ENCODE measurements at regions not wholly inside any gene's neighbourhood (a gene's known extent, or its start where the extent isn't known, plus 50 kb on each side); places are given as distances from the start of the nearest gene placed in this dataset.
A peak's percentile ranks its signal among the peaks of the same experiment; 100 is the strongest.

- DNase-seq (ENCODE audit: low read depth, low spot score): no peak
Measured at GRCh38 chr5:96340357-96340756, 92.7 kb downstream of the PCSK1 start.

- DNase-seq (ENCODE audit: low read depth, low spot score): no peak
Measured at GRCh38 chr5:96339862-96340261, 93.2 kb downstream of the PCSK1 start.

DNA sequence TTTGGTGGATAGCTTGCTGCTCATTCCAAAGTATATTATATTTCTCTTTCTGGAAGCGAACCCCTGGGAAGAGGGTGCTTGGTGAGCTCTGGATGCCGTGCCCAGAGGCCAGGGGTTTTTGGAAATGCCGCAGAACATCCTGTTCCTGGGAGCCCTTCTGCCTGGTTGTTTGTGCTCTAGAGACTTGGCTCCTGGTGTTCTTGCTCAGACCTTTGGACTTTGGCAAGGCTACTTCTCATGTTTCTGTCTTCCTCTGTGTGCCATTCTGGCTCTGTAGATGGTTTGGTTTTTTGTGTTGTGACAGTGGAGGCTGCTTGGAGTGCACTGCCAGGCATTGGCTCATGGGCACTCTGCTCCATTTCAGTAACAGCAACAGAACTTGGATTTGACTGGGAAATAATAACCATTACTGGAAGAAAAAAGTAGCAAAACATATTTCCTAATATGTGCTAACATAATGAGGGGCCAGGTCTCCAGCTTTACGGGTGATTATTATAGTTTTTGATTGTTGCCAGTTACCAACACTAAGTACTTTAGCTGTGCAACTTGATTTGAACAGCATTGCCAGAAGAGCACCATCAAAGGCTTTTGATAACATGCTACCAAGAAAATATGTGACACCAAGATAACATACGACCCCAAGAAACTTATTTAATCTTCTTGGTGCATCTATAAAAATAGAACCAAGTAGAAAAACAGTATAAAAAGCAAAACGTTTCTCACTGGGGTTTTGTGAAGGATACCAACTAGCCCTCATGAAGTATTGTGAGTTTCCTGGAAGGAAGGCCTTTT is 94.2 kb downstream of the PCSK1 start:
- no peak for DNase-seq (ENCODE audit: low read depth, low spot score)

DNA sequence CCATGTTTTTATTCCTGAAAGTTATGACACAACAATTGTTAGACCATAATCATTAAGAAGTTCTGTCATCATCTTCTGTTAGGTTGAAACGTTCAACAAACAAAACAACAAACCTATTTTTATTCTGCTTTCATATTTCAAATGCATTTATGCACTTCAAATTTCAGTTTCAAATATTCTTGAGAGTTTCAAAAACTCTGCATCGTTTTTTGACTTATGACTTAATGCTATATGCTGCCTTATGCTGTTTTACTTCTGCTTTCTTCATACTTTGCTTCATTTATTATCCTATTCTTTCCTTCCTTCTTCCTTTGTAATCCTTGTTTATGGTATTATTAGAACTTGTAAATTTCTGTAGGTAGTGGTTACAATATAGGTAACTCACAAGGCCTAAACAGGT is 95.0 kb downstream of the PCSK1 start:
- DNase-seq (ENCODE audit: low read depth, low spot score): no peak

DNA sequence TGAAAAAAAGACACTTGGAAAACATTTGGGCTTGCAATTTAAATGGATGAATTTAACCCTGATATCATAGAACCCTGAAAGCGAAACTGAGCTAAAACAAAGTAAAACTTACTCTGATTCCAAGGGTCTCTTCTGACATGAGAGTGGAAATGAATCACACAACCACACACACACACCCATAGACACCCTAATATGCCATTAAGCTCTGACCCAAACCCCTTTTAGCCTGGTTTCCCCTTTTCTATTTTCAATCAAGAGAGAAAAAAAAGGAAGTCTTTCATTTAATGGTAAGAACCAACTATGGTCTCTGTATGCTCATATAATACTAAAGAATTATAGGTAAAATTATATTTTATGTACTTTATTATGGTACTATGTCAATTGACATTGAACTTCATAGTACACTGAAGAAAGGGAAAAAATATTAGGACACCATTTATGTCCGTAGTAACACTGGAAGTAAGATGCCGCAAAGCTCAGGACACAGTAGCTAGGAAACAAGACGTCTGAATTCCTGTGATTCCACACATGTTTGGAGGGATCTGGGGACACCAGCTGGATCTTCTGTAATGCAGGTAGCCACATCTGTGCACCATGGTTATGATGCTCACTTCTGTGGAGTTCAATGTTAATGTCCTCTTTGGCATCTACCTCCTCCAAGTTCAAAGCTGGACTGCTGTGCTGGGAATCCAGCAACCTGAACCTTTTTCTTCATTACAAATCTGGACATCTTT is 95.8 kb downstream of the PCSK1 start:
- DNase-seq (ENCODE audit: low read depth, low spot score): no peak

GRCh38 chr5:96336351-96336985 is 96.6 kb downstream of the PCSK1 start:
- no peak for DNase-seq (ENCODE audit: low read depth, low spot score)

GRCh38 chr5:96335873-96336272 is 97.2 kb downstream of the PCSK1 start:
- DNase-seq (ENCODE audit: low read depth, low spot score): no peak

- DNase-seq (ENCODE audit: low read depth, low spot score): no peak
Measured at GRCh38 chr5:96333391-96333790, 99.7 kb downstream of the PCSK1 start.

DNA sequence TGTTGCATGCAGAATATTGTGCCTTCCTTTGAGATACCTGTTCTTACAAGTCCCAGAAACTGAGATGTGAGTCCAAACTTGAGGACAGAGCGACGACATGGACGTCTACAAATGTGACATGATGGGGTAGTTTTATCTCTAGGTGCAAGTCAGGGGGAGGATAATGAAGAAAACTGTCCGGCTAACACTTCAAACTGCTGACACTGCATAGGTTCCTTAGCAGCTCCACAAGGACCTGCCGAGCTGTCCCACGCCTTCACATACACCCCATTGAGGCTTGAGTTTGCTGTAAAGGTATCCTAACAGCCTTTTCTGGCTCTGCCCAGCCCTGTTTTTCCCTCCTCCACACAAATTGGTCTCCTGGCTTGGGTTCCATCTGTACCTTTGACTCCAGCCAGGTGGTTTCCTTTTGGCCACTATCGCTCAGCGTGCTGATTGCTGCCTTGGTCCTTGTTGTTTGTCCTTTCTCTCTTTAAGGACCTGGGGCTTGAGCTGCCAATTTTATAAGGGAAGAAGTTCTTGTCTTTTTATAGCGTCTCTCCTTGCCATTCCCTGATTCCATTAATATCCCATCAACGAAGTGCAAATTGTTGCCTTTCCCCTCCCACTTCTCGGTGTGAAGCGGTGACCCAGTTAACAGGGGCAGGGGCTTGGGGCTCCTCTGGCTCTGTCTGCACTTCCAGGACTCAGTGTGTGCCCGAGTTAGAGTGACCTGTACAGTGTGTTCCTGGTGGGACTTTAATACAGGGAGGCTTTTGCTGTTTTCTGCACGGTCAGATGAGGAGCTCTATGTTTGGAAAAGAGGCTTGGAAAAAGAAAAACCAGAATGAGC is 100.3 kb downstream of the PCSK1 start:
- no peak for DNase-seq (ENCODE audit: low read depth, low spot score)

DNA sequence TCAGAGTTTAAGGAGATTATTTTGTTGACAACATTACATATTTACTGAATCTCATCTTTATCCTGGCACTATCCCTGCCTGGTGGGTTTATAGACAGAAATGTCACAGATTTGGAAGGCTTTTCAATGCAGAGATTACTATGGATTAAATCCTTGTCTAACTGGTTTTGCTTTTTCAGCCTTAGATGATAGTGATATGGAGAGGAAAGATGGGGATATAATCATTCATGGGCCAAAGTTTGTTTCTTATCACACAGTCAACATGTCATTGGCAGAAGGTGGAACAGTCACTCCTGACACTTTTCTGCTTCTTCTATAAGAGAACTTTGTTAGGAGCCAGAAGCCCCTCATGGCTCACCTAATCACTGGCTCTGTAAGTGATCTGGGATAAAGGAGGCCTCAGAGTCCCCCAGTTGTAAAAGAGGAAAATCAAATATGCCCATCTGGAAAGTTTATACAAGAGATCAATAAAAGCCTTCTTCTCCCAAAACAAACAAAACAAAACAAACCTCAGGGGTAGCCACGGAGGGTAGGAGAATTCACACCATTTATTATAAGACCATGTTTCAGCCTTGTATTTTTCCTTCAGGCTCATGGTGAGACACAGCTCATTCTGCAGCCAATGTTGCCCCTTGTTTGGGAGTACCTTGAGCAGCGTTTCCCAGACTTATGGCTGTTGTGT is 101.2 kb downstream of the PCSK1 start:
- DNase-seq (ENCODE audit: low read depth, low spot score): no peak

GRCh38 chr5:96331210-96331609 is 101.8 kb downstream of the PCSK1 start:
- no peak for DNase-seq (ENCODE audit: low read depth, low spot score)

- DNase-seq (ENCODE audit: low read depth, low spot score): no peak
Measured at GRCh38 chr5:96330530-96331140, 102.4 kb downstream of the PCSK1 start.

GRCh38 chr5:96329886-96330529 is 103.0 kb downstream of the PCSK1 start:
- no peak for DNase-seq (ENCODE audit: low read depth, low spot score)

DNA sequence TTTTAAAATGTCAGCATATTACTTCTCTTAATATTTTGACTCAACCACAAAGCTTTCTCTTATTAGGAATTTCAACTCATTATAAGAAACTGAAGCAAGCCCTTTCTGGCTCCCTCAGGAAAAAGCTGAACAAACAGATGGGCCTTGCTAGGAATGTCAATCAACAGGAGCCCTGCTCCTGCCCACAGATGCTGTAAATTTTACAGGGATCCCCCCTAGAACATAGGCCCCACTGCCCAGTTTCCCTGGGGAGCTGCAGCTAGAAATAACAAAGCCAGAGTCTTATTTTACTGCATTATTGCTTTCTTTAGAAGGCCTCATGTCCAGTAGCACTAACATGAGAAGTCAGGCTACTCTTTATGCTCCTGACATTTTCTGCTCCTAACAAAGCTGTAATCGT is 103.8 kb downstream of the PCSK1 start:
- peak; percentile 69 for DNase-seq (ENCODE audit: low read depth, low spot score)

DNA sequence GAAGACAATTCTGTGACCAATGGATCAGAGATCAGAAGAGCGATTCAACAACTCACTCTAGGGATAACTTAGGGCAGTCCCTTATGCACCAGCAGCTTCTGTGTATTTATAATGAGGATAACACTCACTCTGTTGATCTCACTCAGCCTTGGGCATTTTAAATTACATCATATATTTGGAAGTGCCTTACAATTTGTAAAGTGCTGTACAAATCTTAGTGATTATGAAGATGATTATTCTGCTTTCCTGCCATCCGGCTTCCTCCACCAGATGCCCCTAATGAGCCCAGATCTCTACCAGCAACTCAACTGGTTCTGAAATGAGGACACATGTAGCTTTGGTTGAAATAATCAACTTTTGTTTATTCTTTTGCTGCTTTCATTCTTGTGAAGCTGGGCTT is 105.3 kb downstream of the PCSK1 start:
- no peak for DNase-seq (ENCODE audit: low read depth, low spot score)

GRCh38 chr5:96326902-96327301 is 106.1 kb downstream of the PCSK1 start:
- no peak for DNase-seq (ENCODE audit: low read depth, low spot score)

- DNase-seq (ENCODE audit: low read depth, low spot score): no peak
Measured at GRCh38 chr5:96324708-96325107, 108.3 kb downstream of the PCSK1 start.

- DNase-seq (ENCODE audit: low read depth, low spot score): no peak
Measured at GRCh38 chr5:96322865-96323264, 110.2 kb downstream of the PCSK1 start.

GRCh38 chr5:96322217-96322616 is 110.8 kb downstream of the PCSK1 start:
- no peak for DNase-seq (ENCODE audit: low read depth, low spot score)

GRCh38 chr5:96321345-96321744 is 111.7 kb downstream of the PCSK1 start:
- no peak for DNase-seq (ENCODE audit: low read depth, low spot score)
